IMR-90 (cell line): ENCODE measurements at regions not wholly inside any gene's neighbourhood (a gene's known extent, or its start where the extent isn't known, plus 50 kb on each side); places are given as distances from the start of the nearest gene placed in this dataset.

Experiments used
- BHLHE40 ChIP-seq: fragments of 150-350 bp; IDR thresholded peaks from 2 replicates; pipeline ENCODE4 v1.6.1; 2016; ENCODE audit warnings: mild to moderate bottlenecking, low read depth, low read length
- CEBPB ChIP-seq: IDR thresholded peaks from 2 replicates; pipeline ENCODE4 v1.6.1; 2012; ENCODE audit warnings: low read depth, low read length, improper control_type of control experiment
- CTCF ChIP-seq: conservative IDR thresholded peaks from 2 replicates; pipeline ENCODE4 v1.5.1; 2012; ENCODE audit warnings: mild to moderate bottlenecking, low read depth, low read length, improper control_type of control experiment
- ELK1 ChIP-seq: fragments of 150-350 bp; IDR thresholded peaks from 2 replicates; pipeline ENCODE4 v1.6.1; 2016; ENCODE audit warnings: low read depth, mild to moderate bottlenecking, low read length, moderate library complexity, borderline replicate concordance
- FOS ChIP-seq: fragments of 150-350 bp; IDR thresholded peaks from 2 replicates; pipeline ENCODE4 v1.6.1; 2016; ENCODE audit warnings: low read depth, low read length
- MAFK ChIP-seq: IDR thresholded peaks from 2 replicates; pipeline ENCODE4 v1.6.1; 2012; ENCODE audit warnings: low read depth, low read length, improper control_type of control experiment
- MAZ ChIP-seq: IDR thresholded peaks from 2 replicates; pipeline ENCODE4 v1.6.1; 2012; ENCODE audit warnings: low read depth, mild to moderate bottlenecking, low read length, improper control_type of control experiment, moderate library complexity, borderline replicate concordance
- MXI1 ChIP-seq: IDR thresholded peaks from 2 replicates; pipeline ENCODE4 v1.6.1; 2012; ENCODE audit warnings: low read depth, mild to moderate bottlenecking, low read length, moderate library complexity, borderline replicate concordance
- NFE2L2 ChIP-seq: fragments of 150-350 bp; IDR thresholded peaks from 2 replicates; pipeline ENCODE4 v1.6.1; 2016; ENCODE audit warnings: low read depth, mild to moderate bottlenecking, low read length
- POLR2A ChIP-seq: IDR thresholded peaks from 2 replicates; pipeline ENCODE4 v1.6.1; 2012; ENCODE audit warnings: mild to moderate bottlenecking, low read depth, low read length
- RAD21 ChIP-seq: IDR thresholded peaks from 2 replicates; pipeline ENCODE4 v1.6.1; 2012; ENCODE audit warnings: low read length, improper control_type of control experiment
- RFX5 ChIP-seq: IDR thresholded peaks from 2 replicates; pipeline ENCODE4 v1.8.0; 2012; ENCODE audit warnings: low read depth, mild to moderate bottlenecking, low read length, moderate library complexity
- SMC3 ChIP-seq: fragments of 150-350 bp; IDR thresholded peaks from 2 replicates; pipeline ENCODE4 v1.6.1; 2016; ENCODE audit warnings: low read depth, mild to moderate bottlenecking, antibody characterized with exemption, low read length, moderate library complexity
- USF2 ChIP-seq: fragments of 150-350 bp; IDR thresholded peaks from 2 replicates; pipeline ENCODE4 v1.6.1; 2017; ENCODE audit warnings: mild to moderate bottlenecking, antibody characterized with exemption, low read length, low read depth

- TF ChIP-seq NFE2L2 (no peak), CTCF (no peak), CEBPB (no peak), MAFK (no peak), POLR2A (no peak), RAD21 (no peak), RFX5 (no peak), MAZ (no peak), MXI1 (no peak), SMC3 (no peak), FOS (no peak), ELK1 (no peak), USF2 (no peak), BHLHE40 (no peak)
Measured at GRCh38 chr12:76641961-76642360, 82.4 kb upstream of the OSBPL8 start.
